Memory B cell (primary cell): ENCODE measurements at regions not wholly inside any gene's neighbourhood (a gene's known extent, or its start where the extent isn't known, plus 50 kb on each side); places are given as distances from the start of the nearest gene placed in this dataset.

Experiments
- ATAC-seq: fragments of 150-1000 bp; cut with Tn5 transposase; 2 replicates; pipeline ENCODE4 v1.10.0; 2021; ENCODE audit warnings: low read depth, mild to moderate bottlenecking, moderate library complexity
- DNase-seq, 2 donors: peaks; one replicate each; pipeline ENCODE4 v3.0.0; 2022; ENCODE audit warnings: low spot score in 2 of 2
- H3K27ac Mint-ChIP-seq: one replicate; pipeline ENCODE4 v1.8.0; 2022; ENCODE audit warnings: mild to moderate bottlenecking, moderate library complexity, mixed read lengths
- H3K27me3 Mint-ChIP-seq: one replicate; pipeline ENCODE4 v1.8.0; 2022; ENCODE audit warnings: mixed read lengths
- H3K36me3 Mint-ChIP-seq: one replicate; pipeline ENCODE4 v1.8.0; 2022; ENCODE audit warnings: mild to moderate bottlenecking, mixed read lengths
- H3K4me1 Mint-ChIP-seq: one replicate; pipeline ENCODE4 v1.8.0; 2022; ENCODE audit warnings: mixed read lengths
- H3K4me3 Mint-ChIP-seq: one replicate; pipeline ENCODE4 v1.8.0; 2022; ENCODE audit warnings: mild to moderate bottlenecking, moderate library complexity, mixed read lengths
- H3K9me3 Mint-ChIP-seq: one replicate; pipeline ENCODE4 v1.8.0; 2022; ENCODE audit warnings: mixed read lengths

DNA sequence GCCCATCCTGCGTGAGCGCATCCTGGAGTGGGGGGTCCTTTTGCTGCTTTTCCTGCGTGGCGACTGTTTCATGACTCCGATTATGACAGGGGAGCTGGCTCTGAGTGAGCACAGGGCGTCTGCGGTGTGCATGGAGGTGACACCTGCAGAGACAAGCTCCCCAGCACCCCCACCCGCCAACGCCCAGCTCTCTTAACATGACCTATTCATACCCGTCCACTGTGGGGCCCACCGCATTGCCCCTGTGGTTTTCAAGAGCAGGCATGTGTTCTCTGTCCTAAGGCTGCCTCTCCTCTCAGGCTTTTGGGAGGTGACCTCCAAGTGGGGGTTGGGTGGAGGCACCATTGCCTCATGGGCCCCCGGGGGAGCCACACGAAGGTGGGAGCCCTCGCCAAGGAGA, 500.7 kb downstream of the TCERG1L start:
- ATAC-seq (no peak), DNase-seq (no peak)
- Mint-ChIP-seq H3K36me3 (no peaks in the 10 kb centered on the region), H3K4me1 (no peaks in the 10 kb centered on the region), H3K4me3 (no peak overlapping the region), H3K27ac (no peak overlapping the region), H3K9me3 (peaks cover 1% of the 10 kb centered on the region), H3K27me3 (no peaks in the 10 kb centered on the region)

DNA sequence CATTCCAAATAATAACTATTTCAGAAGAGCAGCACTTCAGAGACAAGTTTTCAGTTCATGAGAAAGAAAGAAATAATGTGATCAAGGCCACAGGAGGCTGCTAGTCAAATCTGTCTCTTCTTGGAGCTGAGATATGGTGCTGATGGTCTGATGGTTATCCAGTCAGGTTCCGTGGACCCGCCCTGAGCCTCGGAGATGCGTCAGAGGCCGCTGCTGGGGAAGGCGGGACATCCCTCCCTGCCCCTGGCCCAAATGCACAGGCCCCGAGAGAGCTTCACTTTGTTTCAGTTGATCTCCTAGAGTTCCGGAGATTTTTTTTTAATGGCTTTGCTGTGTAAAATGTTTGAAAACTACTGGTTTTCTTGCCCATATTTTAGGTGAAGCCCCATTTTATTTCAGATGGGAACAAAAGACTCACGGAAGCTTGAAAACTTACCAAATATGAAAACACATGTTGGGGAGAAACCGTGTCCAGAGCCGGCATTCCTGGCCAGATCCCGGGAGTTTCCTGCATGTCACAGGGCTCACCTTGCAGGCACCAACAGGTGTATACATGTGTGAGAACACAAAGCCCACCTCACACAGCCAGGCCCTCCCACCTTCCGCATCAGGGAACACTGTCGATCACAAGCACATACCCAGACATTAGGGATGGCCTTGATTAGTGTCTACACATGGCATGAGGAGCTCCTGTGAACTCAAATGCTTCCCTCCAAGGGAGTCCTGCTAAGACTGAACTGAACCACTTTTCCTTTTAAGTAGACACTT, 499.0 kb downstream of the TCERG1L start:
- peaks cover 1% of the 10 kb centered on the region for H3K9me3 Mint-ChIP-seq
- no peaks in the 10 kb centered on the region for H3K36me3 Mint-ChIP-seq
- DNase-seq (no peak), ATAC-seq (no peak)
- no peak overlapping the region for H3K27ac Mint-ChIP-seq
- no peak overlapping the region for H3K4me3 Mint-ChIP-seq
- H3K4me1 Mint-ChIP-seq: no peaks in the 10 kb centered on the region
- no peaks in the 10 kb centered on the region for H3K27me3 Mint-ChIP-seq

DNA sequence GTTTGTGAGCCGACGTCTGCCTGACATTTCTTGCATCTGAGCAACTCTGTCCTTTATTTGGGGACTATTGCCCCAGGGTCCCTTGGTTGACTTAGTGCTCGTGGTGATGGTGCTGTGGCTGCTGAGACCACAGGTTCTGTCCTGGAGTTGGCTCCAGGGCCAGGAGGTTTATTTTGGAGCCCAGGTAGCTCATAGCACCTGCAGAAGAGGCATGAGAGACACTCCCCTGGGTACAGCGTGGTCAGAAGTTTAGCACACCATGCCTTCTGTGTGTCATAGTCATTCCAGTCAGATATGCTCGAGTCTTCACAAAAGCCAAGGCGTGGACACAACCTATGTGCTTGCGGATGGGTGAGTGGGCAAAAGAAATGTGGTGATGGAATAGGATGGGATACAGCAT, 496.9 kb downstream of the TCERG1L start:
- Mint-ChIP-seq H3K36me3 (no peaks in the 10 kb centered on the region), H3K27me3 (no peaks in the 10 kb centered on the region), H3K4me3 (no peak overlapping the region), H3K9me3 (no peaks in the 10 kb centered on the region), H3K4me1 (no peaks in the 10 kb centered on the region), H3K27ac (no peak overlapping the region)
- DNase-seq: no peak
- no peak for ATAC-seq

DNA sequence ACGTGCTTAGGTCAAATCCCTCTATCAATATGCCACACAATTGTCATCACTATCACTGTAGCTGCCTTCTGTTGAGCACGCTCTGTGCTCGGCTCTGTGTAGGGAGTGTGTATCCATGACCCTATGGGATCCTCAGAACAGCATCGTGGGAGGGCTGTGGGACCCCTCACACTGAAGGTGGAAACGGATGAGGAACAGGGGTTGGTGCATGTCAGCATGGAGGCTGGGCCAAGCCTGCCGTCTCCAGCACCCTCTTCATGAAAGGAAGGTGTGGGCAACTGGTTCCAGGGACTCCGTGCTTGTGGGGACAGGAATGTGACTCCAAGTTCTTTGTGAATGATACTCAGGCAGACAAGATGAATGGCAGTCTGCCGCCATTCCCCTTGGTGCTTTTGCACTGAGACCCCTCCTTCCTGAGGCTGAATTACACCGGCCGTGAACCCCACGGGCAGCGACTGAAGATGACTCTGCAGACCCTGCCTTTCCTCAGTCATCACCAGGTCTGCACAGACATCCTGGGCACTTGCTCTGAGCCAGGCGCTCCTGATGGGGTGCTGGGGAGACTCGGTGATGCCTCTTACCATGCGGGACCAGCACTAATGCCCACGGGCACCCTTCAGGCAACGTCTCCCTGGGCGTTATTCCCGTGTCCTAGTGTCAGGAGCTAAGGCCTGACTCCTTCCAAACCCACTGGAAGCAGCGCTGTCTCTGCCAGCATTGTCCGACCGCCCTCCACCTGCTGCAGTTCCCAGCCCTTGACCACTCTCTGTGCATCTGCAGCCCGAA, 495.2 kb downstream of the TCERG1L start:
- H3K27me3 Mint-ChIP-seq: no peaks in the 10 kb centered on the region
- H3K4me1 Mint-ChIP-seq: no peaks in the 10 kb centered on the region
- ATAC-seq (no peak), DNase-seq (no peak)
- H3K36me3 Mint-ChIP-seq: no peaks in the 10 kb centered on the region
- no peak overlapping the region for H3K4me3 Mint-ChIP-seq
- H3K9me3 Mint-ChIP-seq: no peaks in the 10 kb centered on the region
- no peak overlapping the region for H3K27ac Mint-ChIP-seq

DNA sequence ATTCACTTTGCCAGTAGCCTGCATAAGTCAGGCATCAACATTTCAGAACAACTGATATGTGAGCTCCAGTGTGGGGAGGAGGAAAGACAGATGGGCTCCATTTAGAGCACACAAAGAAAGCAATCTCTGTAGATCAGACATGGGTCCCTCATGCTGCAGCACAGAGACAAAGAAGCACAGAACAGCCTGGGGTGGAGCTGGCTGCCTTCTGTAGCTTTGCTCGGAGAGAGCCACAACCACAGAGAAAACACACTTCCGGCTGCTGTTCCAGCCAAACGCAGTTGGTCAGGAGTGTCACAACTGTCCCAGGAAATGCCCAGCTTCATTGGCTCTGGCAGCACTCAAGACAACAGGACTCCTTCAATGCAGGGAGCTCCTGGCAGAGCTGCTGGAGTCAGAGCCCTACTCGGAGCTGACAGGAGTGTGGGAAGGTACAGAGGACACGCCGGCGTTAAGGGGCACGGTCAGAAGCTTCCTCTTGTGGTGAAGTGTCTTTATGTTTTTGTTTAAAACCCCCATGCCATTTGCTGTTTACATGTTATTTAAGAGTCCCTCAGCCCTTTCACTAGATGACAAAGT, 494.4 kb downstream of the TCERG1L start:
- Mint-ChIP-seq H3K36me3 (no peaks in the 10 kb centered on the region), H3K4me3 (no peak overlapping the region), H3K27ac (no peak overlapping the region), H3K27me3 (no peaks in the 10 kb centered on the region), H3K9me3 (no peaks in the 10 kb centered on the region), H3K4me1 (no peaks in the 10 kb centered on the region)
- DNase-seq (no peak), ATAC-seq (no peak)

DNA sequence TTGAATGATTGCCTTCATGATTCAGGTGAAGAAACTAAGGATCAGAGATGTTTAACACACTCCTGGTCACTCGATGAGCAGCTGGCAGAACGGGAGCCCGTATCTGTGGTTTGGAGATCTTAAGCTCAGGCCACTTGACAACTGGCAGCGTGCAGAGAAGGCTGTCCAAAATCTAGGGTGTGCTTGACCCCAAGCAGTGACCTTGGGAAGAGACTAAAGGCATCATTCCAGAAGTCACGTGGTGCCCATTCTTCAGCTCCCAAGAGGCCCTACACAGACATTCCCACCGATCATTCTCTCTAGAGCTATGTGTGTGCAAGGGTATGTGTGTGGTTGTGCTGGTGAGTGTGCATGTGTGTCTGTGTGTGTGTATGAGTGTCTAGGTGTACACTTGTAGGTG, 493.8 kb downstream of the TCERG1L start:
- no peaks in the 10 kb centered on the region for H3K36me3 Mint-ChIP-seq
- DNase-seq: no peak
- no peak overlapping the region for H3K27ac Mint-ChIP-seq
- ATAC-seq: no peak
- H3K4me1 Mint-ChIP-seq: no peaks in the 10 kb centered on the region
- H3K9me3 Mint-ChIP-seq: no peaks in the 10 kb centered on the region
- no peak overlapping the region for H3K4me3 Mint-ChIP-seq
- H3K27me3 Mint-ChIP-seq: no peaks in the 10 kb centered on the region

DNA sequence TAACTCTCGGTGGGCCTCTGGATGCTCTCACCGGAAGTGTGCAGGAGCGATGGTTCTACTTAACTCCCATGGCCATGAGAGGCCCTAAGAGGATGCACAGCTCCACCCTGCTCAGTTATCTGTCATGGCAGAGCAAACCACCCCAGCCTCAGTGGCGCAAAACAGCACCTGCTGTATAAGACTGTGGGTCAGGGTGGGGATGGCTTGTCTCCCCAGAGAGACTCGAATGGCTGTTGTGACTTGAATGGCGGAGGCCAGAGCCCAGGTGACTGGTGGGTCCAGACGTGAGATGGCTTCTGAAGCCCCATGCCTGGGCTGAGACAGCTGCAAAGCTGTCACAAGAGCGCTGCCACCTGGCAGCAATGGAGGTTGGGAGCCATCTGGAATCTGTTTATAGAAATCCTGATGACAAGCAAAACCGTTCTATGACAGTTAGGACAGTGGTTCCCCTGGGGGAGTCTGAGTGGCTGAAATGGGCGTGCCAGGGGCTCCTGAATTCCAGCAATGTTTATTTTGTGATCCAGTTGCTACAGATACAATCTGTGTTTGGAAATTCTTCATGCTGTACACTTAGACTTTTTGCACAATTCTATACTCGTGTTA, 490.5 kb downstream of the TCERG1L start:
- Mint-ChIP-seq H3K9me3 (peaks cover 4% of the 10 kb centered on the region), H3K27ac (no peak overlapping the region), H3K4me3 (no peak overlapping the region), H3K36me3 (no peaks in the 10 kb centered on the region), H3K4me1 (no peaks in the 10 kb centered on the region), H3K27me3 (peaks cover 3% of the 10 kb centered on the region)
- no peak for DNase-seq
- ATAC-seq: no peak

DNA sequence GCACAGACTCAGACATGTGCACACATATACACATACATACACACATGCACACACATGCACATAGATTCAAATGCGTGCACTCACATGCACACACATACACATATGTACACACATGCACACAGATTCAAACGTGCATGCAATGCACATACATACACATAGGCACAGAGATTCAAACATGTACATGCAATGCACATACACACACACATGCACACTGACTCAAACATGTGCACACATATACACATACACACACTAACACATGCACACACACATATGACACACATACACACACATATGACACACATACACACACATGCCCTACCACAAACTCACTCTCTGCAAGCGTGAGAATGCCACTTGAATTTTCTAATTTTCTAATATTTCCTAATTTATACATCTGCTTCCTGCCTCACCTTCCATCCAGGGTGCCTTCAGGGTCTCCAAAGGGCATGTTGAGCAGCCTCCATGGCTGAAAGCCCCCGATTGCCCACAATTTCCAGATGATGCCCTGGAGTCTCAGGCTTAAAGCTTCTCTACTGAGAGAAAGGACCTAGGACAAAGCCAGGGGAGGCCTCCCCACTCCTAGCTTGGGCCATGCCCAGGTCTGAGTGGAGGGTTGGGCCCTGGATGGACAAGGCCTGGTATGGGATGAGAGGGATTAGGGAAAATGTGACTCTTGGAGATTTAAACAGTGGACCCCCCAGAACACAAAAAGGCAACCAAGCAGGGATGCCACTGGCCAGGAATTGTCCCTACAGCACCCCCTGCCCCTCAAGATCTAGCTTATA, 487.1 kb downstream of the TCERG1L start:
- Mint-ChIP-seq H3K4me3 (no peak overlapping the region), H3K9me3 (peaks cover 6% of the 10 kb centered on the region), H3K27ac (no peak overlapping the region), H3K36me3 (no peaks in the 10 kb centered on the region), H3K4me1 (no peaks in the 10 kb centered on the region), H3K27me3 (peaks cover 3% of the 10 kb centered on the region)
- ATAC-seq (no peak), DNase-seq (no peak)

DNA sequence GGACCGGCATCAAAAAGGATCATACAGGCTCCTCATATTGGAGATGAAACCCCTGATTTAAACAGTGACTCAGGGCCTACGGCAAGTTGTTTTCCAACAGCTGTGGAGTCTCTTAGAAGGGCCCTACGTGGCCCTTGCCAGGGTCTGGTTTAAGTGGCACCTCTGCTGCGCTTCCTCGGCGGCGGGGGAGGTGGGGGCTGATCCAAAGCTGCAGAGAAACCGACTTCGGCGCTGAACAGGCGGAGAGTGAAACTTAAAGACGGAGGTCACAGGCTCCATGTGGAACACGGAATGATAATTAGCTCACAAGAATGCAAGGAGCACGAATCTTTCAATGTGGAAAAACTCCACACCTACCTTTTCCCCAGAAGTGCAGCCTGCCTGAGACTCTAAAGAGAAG, 477.9 kb downstream of the TCERG1L start:
- no peak overlapping the region for H3K27ac Mint-ChIP-seq
- H3K36me3 Mint-ChIP-seq: no peaks in the 10 kb centered on the region
- no peaks in the 10 kb centered on the region for H3K27me3 Mint-ChIP-seq
- ATAC-seq (no peak), DNase-seq (no peak)
- H3K9me3 Mint-ChIP-seq: no peaks in the 10 kb centered on the region
- no peaks in the 10 kb centered on the region for H3K4me1 Mint-ChIP-seq
- no peak overlapping the region for H3K4me3 Mint-ChIP-seq

DNA sequence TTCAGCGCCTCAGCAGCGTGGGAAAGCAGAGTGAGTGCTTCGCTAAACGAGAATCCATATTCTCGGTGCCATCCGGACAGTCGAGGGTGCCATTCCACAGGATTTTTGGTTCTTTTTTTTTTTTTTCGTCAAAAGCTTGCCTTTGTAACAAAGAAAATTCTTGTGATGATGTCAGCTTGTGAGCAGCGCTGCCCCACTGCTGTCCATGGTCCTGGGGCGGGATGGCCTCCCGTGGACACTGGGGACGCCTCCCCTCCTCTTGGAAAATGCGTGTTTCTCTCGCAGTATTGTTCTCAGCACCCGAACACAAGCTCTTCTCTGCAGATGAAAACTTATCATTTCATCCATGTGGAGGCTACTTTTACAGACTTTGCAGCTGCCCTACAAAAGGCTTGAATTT, 477.4 kb downstream of the TCERG1L start:
- Mint-ChIP-seq H3K4me1 (no peaks in the 10 kb centered on the region), H3K36me3 (no peaks in the 10 kb centered on the region), H3K9me3 (no peaks in the 10 kb centered on the region), H3K27me3 (no peaks in the 10 kb centered on the region), H3K4me3 (no peak overlapping the region), H3K27ac (no peak overlapping the region)
- DNase-seq (no peak), ATAC-seq (no peak)

DNA sequence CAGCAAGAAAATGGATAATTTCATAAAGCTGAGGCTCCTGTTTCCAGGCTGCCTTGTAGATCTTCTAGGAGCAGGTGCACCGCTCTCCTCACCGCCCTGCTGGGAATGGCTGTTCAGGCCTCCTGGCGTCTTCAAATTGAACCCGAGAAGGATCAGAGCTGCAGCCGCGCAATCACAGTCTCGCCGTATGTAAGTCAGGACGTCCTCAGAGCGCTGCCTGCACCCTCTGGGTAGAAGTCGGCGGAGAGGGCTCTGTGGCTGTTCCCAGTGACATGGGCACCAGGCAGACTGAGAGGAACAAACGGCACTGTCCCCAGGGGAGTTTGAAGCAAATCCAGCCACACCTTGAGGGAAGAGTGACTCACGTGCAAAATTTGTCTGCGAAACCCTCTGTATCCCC, 476.9 kb downstream of the TCERG1L start:
- H3K4me3 Mint-ChIP-seq: no peak overlapping the region
- no peaks in the 10 kb centered on the region for H3K27me3 Mint-ChIP-seq
- no peaks in the 10 kb centered on the region for H3K9me3 Mint-ChIP-seq
- DNase-seq: no peak
- H3K36me3 Mint-ChIP-seq: no peaks in the 10 kb centered on the region
- H3K4me1 Mint-ChIP-seq: no peaks in the 10 kb centered on the region
- no peak overlapping the region for H3K27ac Mint-ChIP-seq
- no peak for ATAC-seq

DNA sequence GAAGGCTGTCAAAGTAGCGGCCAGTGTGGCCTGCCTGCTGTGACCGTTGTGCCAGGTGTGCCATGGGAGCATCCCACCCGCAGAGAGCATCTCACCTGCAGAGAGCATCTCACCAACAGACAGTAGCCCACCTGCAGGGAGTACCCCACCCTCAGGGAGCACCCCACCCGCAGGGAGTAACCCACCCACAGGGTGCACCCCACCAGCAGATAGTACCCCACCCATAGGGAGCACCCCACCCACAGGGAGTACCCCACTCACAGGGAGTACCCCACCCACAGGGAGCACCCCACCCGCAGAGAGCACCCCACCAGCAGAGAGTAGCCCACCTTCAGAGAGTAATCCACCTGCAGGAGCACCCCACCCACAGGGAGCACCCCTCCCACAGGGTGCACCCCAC, 476.5 kb downstream of the TCERG1L start:
- no peak for DNase-seq
- no peaks in the 10 kb centered on the region for H3K9me3 Mint-ChIP-seq
- H3K27me3 Mint-ChIP-seq: no peaks in the 10 kb centered on the region
- no peaks in the 10 kb centered on the region for H3K4me1 Mint-ChIP-seq
- no peak for ATAC-seq
- H3K36me3 Mint-ChIP-seq: no peaks in the 10 kb centered on the region
- no peak overlapping the region for H3K27ac Mint-ChIP-seq
- no peak overlapping the region for H3K4me3 Mint-ChIP-seq

DNA sequence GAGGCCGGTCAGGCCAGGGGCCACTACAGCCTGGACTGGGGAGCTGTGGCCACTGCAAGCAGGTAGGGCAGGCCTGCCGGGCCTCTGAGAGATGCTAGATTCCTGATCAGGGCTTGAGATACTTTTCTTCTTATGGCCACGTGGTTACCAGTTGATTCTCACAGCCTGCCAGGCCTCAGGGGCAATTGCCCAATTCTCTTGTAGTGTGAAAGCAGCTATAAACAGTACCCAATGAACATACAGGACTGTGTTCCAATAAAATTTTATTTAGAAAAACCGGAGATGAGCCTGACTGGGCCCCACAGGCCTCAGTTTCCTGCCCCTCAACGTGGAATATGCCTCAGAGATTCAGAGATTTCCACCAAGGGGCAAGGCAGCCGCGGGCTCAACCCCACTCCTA, 475.2 kb downstream of the TCERG1L start:
- Mint-ChIP-seq H3K36me3 (no peaks in the 10 kb centered on the region), H3K27me3 (no peaks in the 10 kb centered on the region), H3K27ac (no peak overlapping the region), H3K4me1 (no peaks in the 10 kb centered on the region), H3K4me3 (no peak overlapping the region), H3K9me3 (no peaks in the 10 kb centered on the region)
- no peak for ATAC-seq
- DNase-seq: no peak
